GM18502 (cell line): ENCODE measurements at regions not wholly inside any gene's neighbourhood (a gene's known extent, or its start where the extent isn't known, plus 50 kb on each side); places are given as distances from the start of the nearest gene placed in this dataset.
"Not testable (repeated sequence)": the region's sequence is repeated elsewhere in the genome, so short reads cannot be mapped to it uniquely, and the experiment has no call there.

ENCODE experiments used
- ATAC-seq: cut with Tn5 transposase; IDR thresholded peaks from one replicate; pipeline ENCODE4 v1.9.1; 2021; ENCODE audit warnings: mild to moderate bottlenecking; ENCODE audit not compliant: unreplicated experiment, poor library complexity

DNA sequence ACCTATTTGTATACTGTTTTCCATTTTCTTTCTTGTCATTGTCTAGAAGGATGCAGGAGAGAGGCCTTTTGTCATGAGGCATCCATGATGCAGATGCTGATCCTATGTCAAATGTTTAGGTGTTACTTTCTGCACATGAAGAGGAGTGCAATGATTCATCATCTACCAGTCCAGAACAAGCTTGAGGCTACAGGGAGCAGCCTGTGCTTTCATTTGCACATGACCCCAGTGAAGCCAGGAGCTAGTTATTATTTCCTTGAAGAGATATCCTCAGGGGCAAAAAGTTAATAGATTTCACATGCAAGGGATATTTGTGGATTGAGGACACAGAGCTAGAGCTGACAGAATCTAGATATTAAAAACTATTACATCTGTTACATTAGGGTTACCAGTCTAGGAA lies 204.4 kb upstream of the TGFBR2 start:
- no peak for ATAC-seq

DNA sequence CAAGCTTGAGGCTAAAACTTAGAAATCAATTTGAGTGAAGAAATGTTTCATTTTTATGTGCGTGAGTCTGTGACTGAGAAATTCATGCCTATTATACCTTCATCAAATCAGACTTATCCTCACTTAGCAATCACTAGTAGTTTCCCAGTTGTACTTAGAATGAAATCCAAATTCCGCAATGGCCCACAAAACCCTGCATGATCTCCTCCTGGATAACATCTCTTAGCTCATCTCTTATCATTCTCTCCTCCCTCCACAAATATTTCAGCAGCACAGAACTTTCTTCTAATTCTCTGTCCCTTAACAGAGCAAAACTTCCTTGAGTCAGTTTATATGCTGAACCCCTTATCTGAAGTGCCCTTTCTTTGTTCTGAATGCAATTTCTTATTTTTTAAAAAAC lies 198.8 kb upstream of the TGFBR2 start:
- ATAC-seq = no peak

GRCh38 chr3:30408105-30408557 lies 198.3 kb upstream of the TGFBR2 start:
- no peak for ATAC-seq

- no peak for ATAC-seq
Observed at GRCh38 chr3:30418443-30418842, 188.0 kb upstream of the TGFBR2 start.

GRCh38 chr3:30421266-30421665 lies 185.1 kb upstream of the TGFBR2 start:
- no peak for ATAC-seq

- ATAC-seq = no peak
Observed at GRCh38 chr3:30426293-30426993, 180.0 kb upstream of the TGFBR2 start.

DNA sequence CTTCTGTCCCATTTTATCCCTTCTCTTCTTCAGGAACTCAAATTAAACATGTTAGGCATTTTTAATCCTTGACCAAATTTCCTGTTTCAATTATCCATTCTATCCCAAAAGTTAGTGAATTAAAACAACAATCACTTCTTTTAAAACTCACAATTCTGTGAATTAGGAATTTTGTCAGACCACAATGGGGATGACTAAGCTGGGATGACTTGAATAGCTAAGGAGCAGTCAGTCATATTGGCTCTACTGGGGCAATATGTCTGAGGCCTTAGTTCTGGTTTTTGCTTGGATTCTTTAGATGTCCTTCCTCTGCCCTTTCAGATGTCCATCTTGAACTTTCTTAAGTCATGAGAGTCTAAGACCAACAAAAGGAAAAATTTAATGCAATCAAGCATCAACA lies 178.2 kb upstream of the TGFBR2 start:
- ATAC-seq = no peak

DNA sequence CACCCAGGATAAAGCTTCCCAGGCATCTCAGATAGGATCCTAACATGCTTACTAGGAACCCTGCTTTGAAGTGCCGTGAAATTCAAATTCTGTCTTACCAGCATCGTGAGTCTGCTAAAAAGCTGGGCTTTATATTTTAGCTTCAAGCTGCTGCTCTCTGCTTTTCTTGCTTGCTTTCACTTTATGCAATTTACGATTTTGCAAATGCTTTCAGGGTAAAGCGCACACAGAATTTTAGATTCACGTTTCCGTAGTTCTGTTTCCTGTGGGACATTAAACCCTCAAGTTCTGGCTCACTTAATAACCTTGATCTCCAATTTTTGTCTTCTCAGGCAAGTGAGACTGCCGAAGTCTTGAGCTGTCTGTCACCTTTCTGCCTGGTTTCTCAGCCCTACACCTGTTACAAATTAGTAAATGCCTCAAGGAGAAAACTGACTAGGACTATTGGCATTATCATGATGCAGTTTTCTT lies 170.5 kb upstream of the TGFBR2 start:
- no peak for ATAC-seq

GRCh38 chr3:30437171-30437601 lies 169.2 kb upstream of the TGFBR2 start:
- ATAC-seq = no peak

GRCh38 chr3:30438126-30438525 lies 168.3 kb upstream of the TGFBR2 start:
- no peak for ATAC-seq

- no peak for ATAC-seq
Observed at GRCh38 chr3:30439451-30440053, 166.8 kb upstream of the TGFBR2 start.

DNA sequence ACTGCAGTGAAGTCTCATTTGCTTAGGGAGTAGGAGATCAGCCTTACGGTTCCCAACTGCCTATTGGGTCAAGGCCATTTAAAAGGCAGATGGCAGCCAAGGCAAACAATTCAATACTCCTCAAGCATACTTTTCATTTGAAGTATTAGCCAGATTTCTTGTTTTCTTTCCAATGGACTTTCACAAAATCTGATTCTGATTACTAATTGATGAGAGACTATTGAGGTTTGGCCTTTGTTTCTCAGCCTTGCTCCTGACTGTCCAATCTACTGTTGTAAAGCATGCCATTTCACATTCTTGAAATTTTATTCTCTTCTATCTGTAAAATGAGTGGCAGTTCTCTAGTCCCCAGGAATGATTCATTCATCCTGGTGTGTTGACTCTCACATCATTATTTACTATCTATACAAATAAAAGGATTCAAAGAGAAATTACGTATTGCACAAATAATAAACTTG lies 166.2 kb upstream of the TGFBR2 start:
- ATAC-seq = no peak

DNA sequence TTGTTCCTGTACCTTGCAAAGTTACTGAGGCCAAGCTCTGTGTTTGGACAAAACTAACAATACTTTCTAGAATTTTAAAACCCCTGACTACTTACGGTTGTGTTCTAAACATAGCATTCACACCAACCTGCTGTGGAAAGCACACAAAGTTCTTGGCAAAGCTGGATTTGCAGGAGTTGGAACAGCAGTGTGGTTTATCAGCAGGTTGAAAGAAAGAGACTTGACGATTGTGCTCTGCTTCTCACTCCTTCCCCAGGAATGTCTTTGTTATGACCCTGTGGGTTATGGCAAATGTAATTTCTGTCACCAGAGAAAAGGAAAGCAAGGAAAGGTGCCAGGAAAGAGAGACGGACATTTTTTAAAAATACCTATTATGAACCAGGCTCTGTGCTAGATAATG lies 165.5 kb upstream of the TGFBR2 start:
- no peak for ATAC-seq

DNA sequence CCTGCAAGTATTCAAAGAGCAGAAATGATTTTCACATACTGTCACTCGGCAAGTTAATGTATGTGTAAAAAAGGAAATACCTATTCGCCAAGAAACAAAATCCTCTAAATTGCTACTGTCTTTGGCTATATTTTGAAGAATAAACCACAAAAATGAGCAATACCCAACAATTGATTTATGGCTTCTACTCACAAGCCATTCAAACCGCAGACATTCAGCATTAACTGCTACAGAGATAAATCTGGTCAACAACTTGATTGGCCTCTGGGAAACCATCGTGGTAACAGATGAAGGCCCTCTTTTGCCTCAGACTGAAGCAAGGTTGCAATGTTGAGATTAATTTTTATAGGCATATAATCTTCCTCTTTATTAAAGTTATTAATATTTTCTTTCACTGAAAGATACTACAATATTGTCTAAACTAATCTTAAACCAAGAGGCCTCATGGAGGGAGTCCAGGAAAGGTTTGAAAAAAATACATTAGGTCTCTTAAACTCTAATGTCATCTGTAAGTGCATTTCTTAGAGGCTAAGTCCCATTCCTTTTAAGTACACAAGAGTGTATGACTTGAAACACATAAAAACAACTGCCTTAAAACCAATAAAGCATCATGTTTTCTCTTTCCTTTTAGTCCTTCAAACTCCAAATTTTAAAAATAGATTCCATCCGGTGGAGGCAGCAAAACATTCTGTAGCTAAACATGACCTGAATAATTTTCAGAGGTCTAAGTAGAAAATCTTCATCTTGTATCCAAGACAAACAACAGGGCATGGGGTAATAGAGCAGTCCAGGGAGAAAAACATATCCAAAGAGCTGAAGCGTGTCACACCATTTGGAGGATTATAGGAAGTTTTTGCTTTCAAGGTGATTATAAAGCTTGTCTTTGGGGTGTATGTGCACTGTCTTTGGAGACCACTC lies 162.4 kb upstream of the TGFBR2 start:
- ATAC-seq = no peak

DNA sequence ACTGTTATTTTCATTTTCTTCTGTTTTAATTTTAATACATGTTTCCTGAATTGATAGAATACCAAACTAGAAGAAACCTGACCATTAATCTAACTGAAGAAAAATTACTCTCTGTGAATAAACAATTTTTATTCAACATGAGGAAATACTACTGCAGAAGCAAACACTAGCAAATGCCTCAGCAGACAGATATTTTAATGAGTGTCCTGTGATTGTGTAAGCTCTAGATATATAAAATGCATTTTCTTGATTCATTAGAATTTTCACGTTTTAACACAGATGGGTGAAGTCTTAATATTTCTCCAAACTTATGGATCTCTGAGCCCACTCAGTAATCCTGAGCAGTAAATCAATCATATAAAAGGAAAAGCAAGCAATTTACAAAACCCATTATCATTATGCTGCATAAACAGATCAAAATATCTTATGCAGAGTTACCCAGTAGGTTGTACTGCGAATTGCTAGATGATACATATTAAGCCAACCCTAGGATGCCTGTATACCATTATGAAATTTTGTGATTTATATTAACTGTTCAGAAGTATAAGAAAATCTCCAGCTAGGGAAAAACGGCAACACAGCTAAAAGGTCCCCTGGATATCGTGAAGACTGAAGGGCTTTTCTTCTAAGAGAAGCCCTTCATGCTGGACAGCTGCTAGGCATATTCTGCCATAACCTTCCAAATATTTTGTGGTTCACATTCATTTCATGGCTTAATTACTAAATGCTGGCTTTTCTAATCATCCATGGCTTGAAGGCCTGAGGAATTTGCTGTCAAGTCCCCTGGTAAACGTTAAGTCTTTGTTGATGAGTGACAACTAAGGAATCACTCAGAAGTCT lies 157.7 kb upstream of the TGFBR2 start:
- no peak for ATAC-seq

GRCh38 chr3:30449290-30449632 lies 157.1 kb upstream of the TGFBR2 start:
- no peak for ATAC-seq

DNA sequence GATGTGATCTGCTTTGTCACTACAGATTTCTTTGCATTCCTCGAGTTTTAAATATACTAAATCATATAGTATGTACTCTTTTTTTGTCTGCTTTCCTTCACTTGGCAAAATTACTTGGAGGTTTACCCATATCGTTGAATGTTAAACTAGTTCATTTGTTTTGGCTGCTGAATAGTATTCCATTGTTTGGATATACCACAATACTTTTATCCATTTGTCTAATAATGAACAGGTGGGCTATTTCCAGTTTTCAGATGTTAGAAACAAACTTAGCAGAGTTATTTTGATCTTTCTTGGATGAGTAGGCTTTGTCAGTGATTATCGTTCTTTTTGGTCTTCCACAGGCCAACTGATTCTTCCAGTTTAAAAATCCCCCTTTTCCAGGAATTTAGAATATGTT lies 154.0 kb upstream of the TGFBR2 start:
- ATAC-seq = no peak

GRCh38 chr3:30453360-30454039 lies 152.9 kb upstream of the TGFBR2 start:
- no peak for ATAC-seq

DNA sequence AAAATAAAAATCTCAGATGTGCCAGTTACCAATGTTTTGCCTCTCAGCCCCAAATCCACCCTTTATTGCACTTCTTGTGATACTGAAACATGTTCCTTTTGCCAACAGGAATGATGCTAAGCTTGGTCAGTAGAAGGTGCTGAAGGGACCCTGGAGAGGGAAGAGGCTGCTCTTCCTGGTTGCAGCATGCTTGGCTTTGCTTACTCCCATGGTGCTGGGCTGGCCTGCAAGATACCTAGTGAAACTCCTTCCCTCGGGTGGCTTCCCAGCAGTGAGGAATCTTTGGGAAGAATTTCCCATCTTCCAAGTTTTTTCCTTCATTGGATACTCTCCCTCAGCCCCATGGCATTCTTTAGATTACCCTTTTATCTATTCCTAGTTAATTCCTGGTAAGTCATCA lies 151.8 kb upstream of the TGFBR2 start:
- ATAC-seq = no peak

GRCh38 chr3:30455112-30455511 lies 151.3 kb upstream of the TGFBR2 start:
- ATAC-seq = not testable (repeated sequence)
